H1 (cell line): ENCODE measurements at regions not wholly inside any gene's neighbourhood (a gene's known extent, or its start where the extent isn't known, plus 50 kb on each side); places are given as distances from the start of the nearest gene placed in this dataset.

Source experiments
- CTCF ChIA-PET: fragments of 300-600 bp; sonication (Branson Sonifier 250); formaldehyde crosslinking; loops from one replicate; lab custom pipeline; 2021; ENCODE audit not compliant: partially characterized antibody; lab: Charles Lee
- POLR2A ChIA-PET: fragments of 300-600 bp; sonication (Branson Sonifier 250); formaldehyde crosslinking; loops from one replicate; lab custom pipeline; 2021; ENCODE audit warnings: inconsistent platforms; ENCODE audit not compliant: partially characterized antibody; lab: Charles Lee
- DNase-seq, 2 experiments: peaks; one replicate each; pipeline versions ENCODE4 v3.0.0 to v3.0.0-alpha.2; 2010 to 2022; ENCODE audit warnings: low spot score in 2 of 2, low read depth in 1 of 2, mixed read lengths in 1 of 2
- FAIRE-seq: peaks from 2 replicates; lab custom pipeline; 2011; peaks lifted over from hg19 to GRCh38; lab: Jason Lieb, UNC
- H2AFZ ChIP-seq: 2 replicates; pipeline ENCODE4 v1.8.1; 2012; ENCODE audit warnings: low read length, inconsistent platforms
- H2AK5ac ChIP-seq: 2 replicates; pipeline ENCODE4 v1.6.1; 2013; ENCODE audit warnings: low read depth, low read length
- H2BK120ac ChIP-seq: replicated peaks from 2 replicates; pipeline ENCODE3; 2013; ENCODE audit warnings: low read depth, low read length, inconsistent platforms
- H2BK12ac ChIP-seq: 2 replicates; pipeline ENCODE4 v1.6.1; 2013; ENCODE audit warnings: low read depth, low read length
- H2BK15ac ChIP-seq: 2 replicates; pipeline ENCODE4 v1.6.1; 2013; ENCODE audit warnings: low read length
- H2BK20ac ChIP-seq: 2 replicates; pipeline ENCODE4 v1.6.1; 2013; ENCODE audit warnings: low read length
- H2BK5ac ChIP-seq: 2 replicates; pipeline ENCODE4 v1.6.1; 2013; ENCODE audit warnings: low read depth, low read length
- H3K14ac ChIP-seq: 2 replicates; pipeline ENCODE4 v1.6.1; 2013; ENCODE audit warnings: inconsistent platforms; ENCODE audit not compliant: insufficient read length
- H3K18ac ChIP-seq: 2 replicates; pipeline ENCODE4 v1.6.1; 2013; ENCODE audit warnings: low read length; ENCODE audit errors: extremely low read depth
- H3K23ac ChIP-seq: 2 replicates; pipeline ENCODE4 v1.6.1; 2013; ENCODE audit warnings: inconsistent platforms; ENCODE audit not compliant: insufficient read length
- H3K23me2 ChIP-seq: 2 replicates; pipeline ENCODE4 v1.6.1; 2013; ENCODE audit warnings: low read depth, low read length
- H3K27ac ChIP-seq: 2 replicates; pipeline ENCODE4 v1.6.1; 2011; ENCODE audit warnings: low read depth, low read length, inconsistent platforms
- H3K27me3 ChIP-seq, 4 experiments: replicated peaks in 1 of 4; 1 replicate in 1 of 4; 2 replicates in 3 of 4; pipeline versions ENCODE4 v1.6.1 to v1.8.1; 2011 to 2013; ENCODE audit warnings: low read length in 3 of 4, mild to moderate bottlenecking in 3 of 4, inconsistent platforms in 2 of 4, mixed read lengths in 2 of 4, moderate library complexity in 1 of 4; ENCODE audit not compliant: control insufficient read depth in 3 of 4, insufficient read depth in 3 of 4; ENCODE audit errors: extremely low read depth in 1 of 4
- H3K36me3 ChIP-seq, 4 experiments: 2 replicates each; pipeline versions ENCODE4 v1.6.1 to v1.8.1; 2011 to 2013; ENCODE audit warnings: mild to moderate bottlenecking in 4 of 4, low read length in 3 of 4, moderate library complexity in 2 of 4, control low read depth in 1 of 4, inconsistent platforms in 1 of 4; ENCODE audit not compliant: insufficient read depth in 4 of 4, control insufficient read depth in 2 of 4
- H3K4ac ChIP-seq: replicated peaks from 2 replicates; pipeline ENCODE3; 2013; ENCODE audit warnings: low read length, low read depth, mixed read lengths, inconsistent platforms; ENCODE audit not compliant: insufficient read length
- H3K4me1 ChIP-seq, 4 experiments: replicated peaks in 1 of 4; 1 replicate in 1 of 4; 2 replicates in 3 of 4; pipeline versions ENCODE4 v1.6.1 to v1.8.1; 2011 to 2013; ENCODE audit warnings: low read length in 3 of 4, inconsistent platforms in 2 of 4, mixed read lengths in 1 of 4; ENCODE audit not compliant: insufficient read depth in 4 of 4, control insufficient read depth in 3 of 4
- H3K4me2 ChIP-seq, 2 experiments: 2 replicates each; pipeline versions ENCODE4 v1.6.1 to v1.8.1; 2011 to 2013; ENCODE audit warnings: low read depth in 2 of 2, low read length in 2 of 2, control low read depth in 1 of 2, inconsistent platforms in 1 of 2, mild to moderate bottlenecking in 1 of 2; ENCODE audit not compliant: insufficient read depth in 1 of 2
- H3K4me3 ChIP-seq, 4 experiments: fragments of 200-600, 300-600 bp in 1 of 4; sonication (generic), shearing (Covaris generic), sonication (Bioruptor Twin) in 1 of 4; 2 replicates each; pipeline versions ENCODE4 v1.5.1 to v1.8.1; 2011 to 2016; ENCODE audit warnings: low read length in 4 of 4, low read depth in 3 of 4, control low read depth in 2 of 4, inconsistent platforms in 2 of 4, mild to moderate bottlenecking in 2 of 4, mixed read lengths in 1 of 4, moderate library complexity in 1 of 4; ENCODE audit not compliant: insufficient read depth in 2 of 4; ENCODE audit errors: extremely low read depth in 1 of 4
- H3K56ac ChIP-seq: replicated peaks from 2 replicates; pipeline ENCODE3; 2013; ENCODE audit warnings: low read depth, mild to moderate bottlenecking, mixed read lengths, low read length, inconsistent platforms; ENCODE audit not compliant: insufficient read length
- H3K79me1 ChIP-seq: 2 replicates; pipeline ENCODE4 v1.6.1; 2013; ENCODE audit warnings: low read depth, low read length, control low read depth
- H3K79me2 ChIP-seq, 2 experiments: 2 replicates each; pipeline versions ENCODE4 v1.6.1 to v1.8.1; 2012 to 2013; ENCODE audit warnings: low read length in 2 of 2, mild to moderate bottlenecking in 2 of 2, inconsistent platforms in 1 of 2; ENCODE audit not compliant: insufficient read depth in 2 of 2, control insufficient read depth in 1 of 2
- H3K9ac ChIP-seq, 4 experiments: replicated peaks in 1 of 4; 1 replicate in 1 of 4; 2 replicates in 3 of 4; pipeline versions ENCODE4 v1.6.1 to v1.8.1; 2011 to 2013; ENCODE audit warnings: low read depth in 3 of 4, low read length in 3 of 4, control low read depth in 2 of 4, mild to moderate bottlenecking in 2 of 4, moderate library complexity in 2 of 4, inconsistent platforms in 1 of 4; ENCODE audit errors: extremely low read depth in 1 of 4
- H3K9me3 ChIP-seq, 2 experiments: 2 replicates each; pipeline versions ENCODE4 v1.6.1 to v1.8.1; 2012 to 2013; ENCODE audit warnings: mild to moderate bottlenecking in 2 of 2, moderate library complexity in 2 of 2, control low read depth in 1 of 2, inconsistent platforms in 1 of 2, low read depth in 1 of 2, low read length in 1 of 2, mixed read lengths in 1 of 2; ENCODE audit not compliant: insufficient read depth in 2 of 2
- H4K20me1 ChIP-seq, 2 experiments: replicated peaks in 1 of 2; 2 replicates each; pipeline versions ENCODE3 to v1.8.1; 2011 to 2013; ENCODE audit warnings: inconsistent platforms in 2 of 2, low read length in 2 of 2, mild to moderate bottlenecking in 1 of 2; ENCODE audit not compliant: insufficient read depth in 2 of 2, control insufficient read depth in 1 of 2
- H4K5ac ChIP-seq: 2 replicates; pipeline ENCODE4 v1.6.1; 2013; ENCODE audit warnings: low read length, low read depth, mixed read lengths, inconsistent platforms; ENCODE audit not compliant: insufficient read length
- H4K8ac ChIP-seq: 2 replicates; pipeline ENCODE4 v1.8.0; 2013; ENCODE audit warnings: mild to moderate bottlenecking, moderate library complexity, low read length, inconsistent platforms; ENCODE audit not compliant: insufficient read depth; ENCODE audit errors: extremely low read depth
- H4K91ac ChIP-seq: replicated peaks from 2 replicates; pipeline ENCODE3; 2013; ENCODE audit warnings: low read length, mixed read lengths, inconsistent platforms; ENCODE audit not compliant: insufficient read length
- WGBS, 2 experiments: shearing (Covaris generic) in 1 of 2; methylation state at CpG; one replicate each; pipeline versions ENCODE4 v1.1.6 to v1.1.7; 2013 to 2015; ENCODE audit warnings: low lambda C conversion rate in 2 of 2, mixed read lengths in 2 of 2, inconsistent platforms in 1 of 2, low coverage in 1 of 2, missing lambda C conversion rate in 1 of 2; ENCODE audit not compliant: insufficient replicate concordance in 2 of 2, insufficient coverage in 1 of 2, insufficient read length in 1 of 2; ENCODE audit errors: extremely low coverage in 1 of 2, missing lambda C conversion rate in 1 of 2; 5-methylcytosine and 5-hydroxymethylcytosine counted together
- TF ChIP-seq, protein P1 (sequence below): fragments of 300-600 bp; sonication (generic); IDR thresholded peaks from 2 replicates; pipeline ENCODE4 v1.7.1; 2012; ENCODE audit warnings: low read length, moderate library complexity, mild to moderate bottlenecking, inconsistent platforms; ENCODE audit not compliant: insufficient replicate concordance

DNA sequence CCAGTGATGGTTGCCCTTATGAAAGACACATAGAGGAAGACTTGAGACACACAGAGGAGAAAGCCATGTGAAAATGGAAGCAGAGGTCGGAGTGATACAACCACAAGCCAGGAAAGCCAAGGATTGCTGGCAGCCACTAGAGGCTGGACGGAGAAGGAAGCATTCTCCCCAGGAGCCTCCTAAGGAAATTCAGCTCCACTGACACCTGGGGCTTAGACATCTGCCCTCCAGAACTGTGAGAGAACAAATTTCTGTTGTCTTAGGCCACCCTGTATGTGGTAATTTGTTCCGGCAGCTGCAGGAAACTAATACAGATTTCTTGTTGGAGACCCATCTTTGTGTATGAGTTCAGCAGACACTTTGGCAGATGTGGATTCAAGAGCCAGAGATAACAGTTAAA, 126.9 kb upstream of the ATP1A1 start:
- H3K4me3 ChIP-seq = no peak overlapping the region
- no peak overlapping the region for H3K27ac ChIP-seq
- no peaks in the 10 kb centered on the region; a peak in 2 of 7 replicates for H3K4me1 ChIP-seq
- ChIA-PET CTCF (no interaction called here), POLR2A (no interaction called here)
- DNase-seq (no peak), FAIRE-seq (no peak)
- H3K9me3 ChIP-seq = no peaks in the 10 kb centered on the region
- H2BK15ac ChIP-seq = no peak overlapping the region
- H4K91ac ChIP-seq = no peak overlapping the region
- H2AFZ ChIP-seq = no peak overlapping the region
- no peak overlapping the region for H2BK20ac ChIP-seq
- H3K18ac ChIP-seq = no peak overlapping the region
- H3K79me1 ChIP-seq = no peaks in the 10 kb centered on the region
- no peaks in the 10 kb centered on the region for H3K79me2 ChIP-seq
- H3K23me2 ChIP-seq = no peaks in the 10 kb centered on the region
- H3K14ac ChIP-seq = no peak overlapping the region
- no peaks in the 10 kb centered on the region for H4K20me1 ChIP-seq
- H3K36me3 ChIP-seq = no peaks in the 10 kb centered on the region
- no peak overlapping the region for H2BK12ac ChIP-seq
- H3K23ac ChIP-seq = no peak overlapping the region
- no peak overlapping the region for H3K56ac ChIP-seq
- H3K27me3 ChIP-seq = no peaks in the 10 kb centered on the region
- H4K8ac ChIP-seq = no peak overlapping the region
- H4K5ac ChIP-seq = no peak overlapping the region
- no peak overlapping the region for H2AK5ac ChIP-seq
- no peak overlapping the region for H3K4me2 ChIP-seq
- H2BK5ac ChIP-seq = no peak overlapping the region
- WGBS, 2 experiments = 85% methylated on average over 3 of the region's 3 CpGs; no CpG with 5 or more reads in 1 of the 2 experiments
- no peak overlapping the region for H2BK120ac ChIP-seq
- no peak overlapping the region for H3K9ac ChIP-seq
- no peak overlapping the region for H3K4ac ChIP-seq
- TF ChIP-seq, protein P1, sequence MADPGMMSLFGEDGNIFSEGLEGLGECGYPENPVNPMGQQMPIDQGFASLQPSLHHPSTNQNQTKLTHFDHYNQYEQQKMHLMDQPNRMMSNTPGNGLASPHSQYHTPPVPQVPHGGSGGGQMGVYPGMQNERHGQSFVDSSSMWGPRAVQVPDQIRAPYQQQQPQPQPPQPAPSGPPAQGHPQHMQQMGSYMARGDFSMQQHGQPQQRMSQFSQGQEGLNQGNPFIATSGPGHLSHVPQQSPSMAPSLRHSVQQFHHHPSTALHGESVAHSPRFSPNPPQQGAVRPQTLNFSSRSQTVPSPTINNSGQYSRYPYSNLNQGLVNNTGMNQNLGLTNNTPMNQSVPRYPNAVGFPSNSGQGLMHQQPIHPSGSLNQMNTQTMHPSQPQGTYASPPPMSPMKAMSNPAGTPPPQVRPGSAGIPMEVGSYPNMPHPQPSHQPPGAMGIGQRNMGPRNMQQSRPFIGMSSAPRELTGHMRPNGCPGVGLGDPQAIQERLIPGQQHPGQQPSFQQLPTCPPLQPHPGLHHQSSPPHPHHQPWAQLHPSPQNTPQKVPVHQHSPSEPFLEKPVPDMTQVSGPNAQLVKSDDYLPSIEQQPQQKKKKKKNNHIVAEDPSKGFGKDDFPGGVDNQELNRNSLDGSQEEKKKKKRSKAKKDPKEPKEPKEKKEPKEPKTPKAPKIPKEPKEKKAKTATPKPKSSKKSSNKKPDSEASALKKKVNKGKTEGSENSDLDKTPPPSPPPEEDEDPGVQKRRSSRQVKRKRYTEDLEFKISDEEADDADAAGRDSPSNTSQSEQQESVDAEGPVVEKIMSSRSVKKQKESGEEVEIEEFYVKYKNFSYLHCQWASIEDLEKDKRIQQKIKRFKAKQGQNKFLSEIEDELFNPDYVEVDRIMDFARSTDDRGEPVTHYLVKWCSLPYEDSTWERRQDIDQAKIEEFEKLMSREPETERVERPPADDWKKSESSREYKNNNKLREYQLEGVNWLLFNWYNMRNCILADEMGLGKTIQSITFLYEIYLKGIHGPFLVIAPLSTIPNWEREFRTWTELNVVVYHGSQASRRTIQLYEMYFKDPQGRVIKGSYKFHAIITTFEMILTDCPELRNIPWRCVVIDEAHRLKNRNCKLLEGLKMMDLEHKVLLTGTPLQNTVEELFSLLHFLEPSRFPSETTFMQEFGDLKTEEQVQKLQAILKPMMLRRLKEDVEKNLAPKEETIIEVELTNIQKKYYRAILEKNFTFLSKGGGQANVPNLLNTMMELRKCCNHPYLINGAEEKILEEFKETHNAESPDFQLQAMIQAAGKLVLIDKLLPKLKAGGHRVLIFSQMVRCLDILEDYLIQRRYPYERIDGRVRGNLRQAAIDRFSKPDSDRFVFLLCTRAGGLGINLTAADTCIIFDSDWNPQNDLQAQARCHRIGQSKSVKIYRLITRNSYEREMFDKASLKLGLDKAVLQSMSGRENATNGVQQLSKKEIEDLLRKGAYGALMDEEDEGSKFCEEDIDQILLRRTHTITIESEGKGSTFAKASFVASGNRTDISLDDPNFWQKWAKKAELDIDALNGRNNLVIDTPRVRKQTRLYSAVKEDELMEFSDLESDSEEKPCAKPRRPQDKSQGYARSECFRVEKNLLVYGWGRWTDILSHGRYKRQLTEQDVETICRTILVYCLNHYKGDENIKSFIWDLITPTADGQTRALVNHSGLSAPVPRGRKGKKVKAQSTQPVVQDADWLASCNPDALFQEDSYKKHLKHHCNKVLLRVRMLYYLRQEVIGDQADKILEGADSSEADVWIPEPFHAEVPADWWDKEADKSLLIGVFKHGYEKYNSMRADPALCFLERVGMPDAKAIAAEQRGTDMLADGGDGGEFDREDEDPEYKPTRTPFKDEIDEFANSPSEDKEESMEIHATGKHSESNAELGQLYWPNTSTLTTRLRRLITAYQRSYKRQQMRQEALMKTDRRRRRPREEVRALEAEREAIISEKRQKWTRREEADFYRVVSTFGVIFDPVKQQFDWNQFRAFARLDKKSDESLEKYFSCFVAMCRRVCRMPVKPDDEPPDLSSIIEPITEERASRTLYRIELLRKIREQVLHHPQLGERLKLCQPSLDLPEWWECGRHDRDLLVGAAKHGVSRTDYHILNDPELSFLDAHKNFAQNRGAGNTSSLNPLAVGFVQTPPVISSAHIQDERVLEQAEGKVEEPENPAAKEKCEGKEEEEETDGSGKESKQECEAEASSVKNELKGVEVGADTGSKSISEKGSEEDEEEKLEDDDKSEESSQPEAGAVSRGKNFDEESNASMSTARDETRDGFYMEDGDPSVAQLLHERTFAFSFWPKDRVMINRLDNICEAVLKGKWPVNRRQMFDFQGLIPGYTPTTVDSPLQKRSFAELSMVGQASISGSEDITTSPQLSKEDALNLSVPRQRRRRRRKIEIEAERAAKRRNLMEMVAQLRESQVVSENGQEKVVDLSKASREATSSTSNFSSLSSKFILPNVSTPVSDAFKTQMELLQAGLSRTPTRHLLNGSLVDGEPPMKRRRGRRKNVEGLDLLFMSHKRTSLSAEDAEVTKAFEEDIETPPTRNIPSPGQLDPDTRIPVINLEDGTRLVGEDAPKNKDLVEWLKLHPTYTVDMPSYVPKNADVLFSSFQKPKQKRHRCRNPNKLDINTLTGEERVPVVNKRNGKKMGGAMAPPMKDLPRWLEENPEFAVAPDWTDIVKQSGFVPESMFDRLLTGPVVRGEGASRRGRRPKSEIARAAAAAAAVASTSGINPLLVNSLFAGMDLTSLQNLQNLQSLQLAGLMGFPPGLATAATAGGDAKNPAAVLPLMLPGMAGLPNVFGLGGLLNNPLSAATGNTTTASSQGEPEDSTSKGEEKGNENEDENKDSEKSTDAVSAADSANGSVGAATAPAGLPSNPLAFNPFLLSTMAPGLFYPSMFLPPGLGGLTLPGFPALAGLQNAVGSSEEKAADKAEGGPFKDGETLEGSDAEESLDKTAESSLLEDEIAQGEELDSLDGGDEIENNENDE = no peak
